Heart right ventricle (tissue), 16 donors: ENCODE measurements at regions not wholly inside any gene's neighbourhood (a gene's known extent, or its start where the extent isn't known, plus 50 kb on each side); places are given as distances from the start of the nearest gene placed in this dataset.

Experiments
- ATAC-seq, 8 donors: fragments of 200-7000 bp; cut with Tn5 transposase; one replicate each; pipeline ENCODE4 v1.9.1; 2020; ENCODE audit warnings: mild to moderate bottlenecking in 8 of 8, moderate library complexity in 8 of 8, moderate number of reproducible peaks in 1 of 8
- DNase-seq, 2 donors: peaks; one replicate each; pipeline ENCODE4 v3.0.0-alpha.2; 2020
- H3K27ac ChIP-seq, 10 donors: fragments of 200-600 bp; sonication (generic) in 2 of 10; one replicate each; pipeline versions ENCODE4 v1.5.0 to v1.8.0; 2020 to 2022; ENCODE audit warnings: mild to moderate bottlenecking in 3 of 10
- H3K27me3 ChIP-seq, 7 donors: fragments of 200-600 bp; one replicate each; pipeline ENCODE4 v1.8.0; 2021 to 2022; ENCODE audit warnings: mild to moderate bottlenecking in 2 of 7
- H3K36me3 ChIP-seq, 9 donors: fragments of 200-600 bp; sonication (generic) in 1 of 9; one replicate each; pipeline versions ENCODE4 v1.5.0 to v1.8.0; 2020 to 2022; ENCODE audit warnings: mild to moderate bottlenecking in 2 of 9
- H3K4me1 ChIP-seq, 9 donors: fragments of 200-600 bp; sonication (generic) in 1 of 9; one replicate each; pipeline versions ENCODE4 v1.5.0 to v1.8.0; 2020 to 2022; ENCODE audit warnings: mild to moderate bottlenecking in 4 of 9
- H3K4me3 ChIP-seq, 10 donors: fragments of 200-600 bp; sonication (generic) in 2 of 10; one replicate each; pipeline versions ENCODE4 v1.5.0 to v1.8.0; 2020 to 2022; ENCODE audit warnings: mild to moderate bottlenecking in 7 of 10, moderate library complexity in 2 of 10
- H3K9me3 ChIP-seq, 11 donors: fragments of 200-600 bp in 10 of 11; sonication (generic) in 2 of 11; one replicate each; pipeline versions ENCODE4 v1.5.0 to v1.8.0; 2013 to 2022; ENCODE audit warnings: mild to moderate bottlenecking in 2 of 11, control low read depth in 1 of 11, moderate library complexity in 1 of 11
- CTCF ChIP-seq, 9 donors: fragments of 200-600 bp; sonication (generic) in 2 of 9; IDR thresholded peaks; one replicate each; pipeline versions ENCODE4 v1.5.0 to v1.8.0; 2021 to 2022; ENCODE audit warnings: antibody characterized with exemption in 9 of 9, mild to moderate bottlenecking in 5 of 9, moderate library complexity in 1 of 9
- WGBS, 2 donors: extraction: QIAGEN DNeasy Blood & Tissue Kit; methylation state at CpG; one replicate each; pipeline ENCODE4 v1.1.7; 2013; ENCODE audit warnings: inconsistent platforms in 1 of 2; 5-methylcytosine and 5-hydroxymethylcytosine counted together
- intact Hi-C, 10 donors: fragments of 100-400 bp; cut with DNase I; formaldehyde crosslinking; loops; one replicate each; pipeline versions ENCODE4 v1.11.1 to v1.14.2; 2022
- donor health status: Arrhythmogenic right ventricular cardiomyopathy.
- donor health status: ischemic (EF 13 %, LVEDD 7.1; RV severe dilation, severe dysfunction).
- donor health status: healthy with polysubstance abuse.
- donor health status: DM: no; HTN: yes; CAD: no.
- donor health status: DM: no; HTN: no; CAD: no.
- donor health status: ischemic (EF 25% LVEDD 6.9; RV normal size, moderate dysfunction).
- donor health status: ischemic (EF 25% LVEDD 5.7; RV mildly dilated, moderate dysfunction).
- donor health status: healthy.
- donor health status: DM: yes; HTN: yes; CAD: no.
- donor health status: Ischemic cardiomyopathy.
- donor health status: ischemic (EF 35%, LVEDD 5.7; RV mildly dilated, moderate dysfunction).
- donor health status: nonischemic (EF 11% LVEDD 7.7; RV severe dilation, severe dysfunction).
- donor health status: DM: yes; HTN: yes; CAD: no.
- donor health status: PGD.
- donor health status: ischemic (EF 29% LVEDD 5.4; RV normal size, mild dysfunction).
- donor health status: nonischemic (EF 23%, LVEDD 6.1; RV moderate dilation, normal function).

GRCh38 chr16:73323880-73324279, 276.0 kb upstream of the ZFHX3 start:
- no peaks in the 10 kb centered on the region for H3K9me3 ChIP-seq
- intact Hi-C loops, result no loop called here
- ATAC-seq (no peak), DNase-seq (peak in 1 of 2 donors; percentile 6)
- H3K36me3 ChIP-seq, result no peaks in the 10 kb centered on the region
- no peaks in the 10 kb centered on the region for H3K4me1 ChIP-seq
- peaks cover 0 to 15% (median 0%) of the 10 kb centered on the region in 7 donors for H3K27me3 ChIP-seq
- 29 to 34% methylated on average over 1 of the region's 1 CpG for WGBS, 2 donors
- no peak overlapping the region for H3K4me3 ChIP-seq
- TF ChIP-seq CTCF (IDR thresholded peaks at IDR 0.05), result no peak
- no peak overlapping the region for H3K27ac ChIP-seq

GRCh38 chr16:73322856-73323255, 274.9 kb upstream of the ZFHX3 start:
- 80 to 89% methylated on average over 4 of the region's 4 CpGs for WGBS, 2 donors
- ATAC-seq, result no peak
- Histone ChIP-seq H3K9me3 (no peaks in the 10 kb centered on the region), H3K36me3 (no peaks in the 10 kb centered on the region), H3K4me1 (no peaks in the 10 kb centered on the region), H3K27ac (no peak overlapping the region), H3K27me3 (peaks cover 0 to 13% (median 0%) of the 10 kb centered on the region in 7 donors), H3K4me3 (no peak overlapping the region)
- intact Hi-C loops, result no loop called here
- DNase-seq, result no peak
- TF ChIP-seq CTCF (IDR thresholded peaks at IDR 0.05), result no peak

GRCh38 chr16:73321853-73322252, 273.9 kb upstream of the ZFHX3 start:
- no peaks in the 10 kb centered on the region for H3K4me1 ChIP-seq
- no peak overlapping the region for H3K27ac ChIP-seq
- intact Hi-C loops, result no loop called here
- ATAC-seq, result no peak
- H3K36me3 ChIP-seq, result no peaks in the 10 kb centered on the region
- H3K27me3 ChIP-seq, result peaks cover 0 to 11% (median 0%) of the 10 kb centered on the region in 7 donors
- no peak for DNase-seq
- H3K9me3 ChIP-seq, result no peaks in the 10 kb centered on the region
- TF ChIP-seq CTCF (IDR thresholded peaks at IDR 0.05), result no peak
- WGBS, 2 donors, result 46 to 52% methylated on average over 8 of the region's 8 CpGs
- no peak overlapping the region for H3K4me3 ChIP-seq

DNA sequence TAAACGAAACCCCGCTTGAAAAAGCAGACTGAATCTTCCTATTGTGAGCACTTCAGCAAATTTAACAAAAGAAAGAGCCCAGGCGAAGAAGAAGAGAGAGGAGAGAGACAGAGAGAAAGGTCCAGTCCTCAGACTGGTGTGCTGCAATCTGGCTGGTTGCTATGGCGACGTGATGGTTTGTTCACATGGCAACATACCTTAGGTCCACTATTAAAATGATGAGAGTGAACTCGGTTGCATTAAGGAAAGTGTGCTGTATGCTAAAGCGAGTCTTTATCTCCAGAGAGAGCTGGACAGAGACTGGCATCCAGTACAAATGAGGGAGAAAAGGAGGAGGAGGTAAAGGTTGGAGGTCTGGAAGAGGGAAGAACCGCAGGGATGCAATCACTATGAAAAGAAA, 271.8 kb upstream of the ZFHX3 start:
- WGBS, 2 donors, result 87 to 93% methylated on average over 8 of the region's 8 CpGs
- Histone ChIP-seq H3K9me3 (no peaks in the 10 kb centered on the region), H3K36me3 (no peaks in the 10 kb centered on the region), H3K4me1 (no peaks in the 10 kb centered on the region), H3K27ac (no peak overlapping the region), H3K4me3 (no peak overlapping the region), H3K27me3 (peaks cover 0 to 11% (median 0%) of the 10 kb centered on the region in 7 donors)
- intact Hi-C loops, result no loop called here
- ATAC-seq (no peak), DNase-seq (no peak)
- no peak for TF ChIP-seq CTCF (IDR thresholded peaks at IDR 0.05)
